Nucleus accumbens (tissue), 56 donors: ENCODE measurements at regions not wholly inside any gene's neighbourhood (a gene's known extent, or its start where the extent isn't known, plus 50 kb on each side); places are given as distances from the start of the nearest gene placed in this dataset.
"Not testable (repeated sequence)": the region's sequence is repeated elsewhere in the genome, so short reads cannot be mapped to it uniquely, and the experiment has no call there.

ENCODE experiments used
- DNase-seq, 56 donors: peaks; one replicate each; lab custom pipeline; 2025; lab: John Stamatoyannopoulos, UW

DNA sequence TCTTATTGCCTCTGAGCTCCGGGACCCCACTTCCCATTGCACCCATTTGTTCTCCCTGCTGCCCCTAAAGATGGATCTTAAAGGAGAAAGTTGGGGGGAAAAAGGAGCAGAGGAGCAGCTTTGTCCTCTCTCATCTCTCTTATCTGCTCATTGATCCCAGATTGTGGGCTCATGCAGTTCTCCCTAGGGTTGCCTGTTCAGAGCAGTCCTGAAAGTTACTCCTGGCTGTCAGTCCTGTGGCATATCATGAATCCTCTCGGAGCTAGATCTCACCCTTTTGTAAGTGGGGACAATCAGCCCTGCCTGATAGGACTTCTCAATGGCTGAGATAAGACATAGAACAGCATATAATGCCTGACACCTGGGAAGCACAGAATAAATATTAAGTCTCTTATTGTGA, 440.3 kb downstream of the IRS2 start:
- no peak for DNase-seq

DNA sequence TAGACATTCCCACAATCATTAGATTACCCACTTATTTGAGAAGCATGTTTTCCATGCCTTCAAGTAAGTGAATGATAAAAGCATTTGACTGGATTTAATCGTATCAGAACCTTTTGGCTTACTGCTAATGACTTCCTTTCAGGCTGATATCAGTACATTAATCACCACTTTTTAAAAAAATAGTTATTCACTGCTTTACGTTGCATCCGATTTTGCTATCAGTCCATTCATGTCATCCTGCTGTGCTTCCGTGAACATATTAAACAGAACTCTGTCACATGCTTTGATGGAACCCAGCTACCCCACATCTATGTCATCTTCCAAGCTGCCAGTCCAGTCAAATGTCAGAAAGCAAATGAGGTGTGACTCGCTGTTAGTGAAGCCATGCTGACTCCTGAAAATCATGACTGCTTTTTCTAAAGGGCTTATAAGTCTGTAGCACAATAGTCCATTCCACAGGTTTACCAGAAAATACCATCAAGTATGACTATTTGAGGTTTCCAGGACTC, 440.9 kb downstream of the IRS2 start:
- DNase-seq, result no peak

DNA sequence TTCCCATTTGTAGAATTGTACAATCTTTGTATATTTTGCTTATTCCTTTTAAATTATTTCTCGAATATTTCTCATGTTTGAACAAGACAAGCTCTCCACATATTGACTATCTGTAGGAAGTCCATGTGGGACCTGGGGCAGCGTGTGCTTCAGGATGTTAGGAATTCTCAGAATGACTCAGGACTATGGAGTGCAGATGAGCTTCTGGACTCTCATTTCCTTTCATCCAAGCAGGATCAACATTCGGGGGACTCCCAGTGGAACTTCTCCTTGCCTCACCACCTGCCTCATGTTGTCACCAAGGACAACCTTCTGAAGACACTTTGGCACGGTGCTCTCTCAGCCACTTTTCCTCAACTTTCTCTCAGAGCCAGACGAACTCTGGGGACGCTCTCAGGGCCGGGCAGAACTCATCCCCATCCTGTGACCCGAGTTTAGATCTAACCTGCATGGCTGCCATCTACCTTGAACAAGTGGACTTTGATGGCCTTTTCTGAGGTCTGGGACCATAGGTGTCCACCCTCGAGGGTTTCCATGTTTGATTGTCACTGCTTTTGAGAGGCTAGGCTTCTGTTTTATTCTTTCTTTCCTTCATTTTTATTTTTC, 441.7 kb downstream of the IRS2 start:
- no peak for DNase-seq

DNA sequence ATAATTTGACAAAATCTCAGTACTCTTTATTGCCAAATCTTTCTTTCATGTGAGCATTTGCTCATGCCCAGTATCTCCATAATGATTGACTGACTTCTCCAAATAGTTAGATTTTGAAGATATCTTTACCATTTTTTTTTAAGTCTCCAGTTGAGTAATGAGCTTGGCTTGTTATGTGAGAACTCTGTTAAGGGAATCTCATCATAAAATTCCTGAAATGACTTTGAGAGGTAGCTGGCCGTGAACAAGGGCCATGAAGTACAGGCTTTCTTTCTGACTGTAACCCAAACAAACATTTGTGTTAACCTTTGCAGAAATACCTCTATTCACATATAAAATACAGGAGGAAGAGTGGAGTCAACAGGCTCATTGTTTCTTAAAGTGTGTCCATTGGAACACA, 449.7 kb downstream of the IRS2 start:
- no peak for DNase-seq

DNA sequence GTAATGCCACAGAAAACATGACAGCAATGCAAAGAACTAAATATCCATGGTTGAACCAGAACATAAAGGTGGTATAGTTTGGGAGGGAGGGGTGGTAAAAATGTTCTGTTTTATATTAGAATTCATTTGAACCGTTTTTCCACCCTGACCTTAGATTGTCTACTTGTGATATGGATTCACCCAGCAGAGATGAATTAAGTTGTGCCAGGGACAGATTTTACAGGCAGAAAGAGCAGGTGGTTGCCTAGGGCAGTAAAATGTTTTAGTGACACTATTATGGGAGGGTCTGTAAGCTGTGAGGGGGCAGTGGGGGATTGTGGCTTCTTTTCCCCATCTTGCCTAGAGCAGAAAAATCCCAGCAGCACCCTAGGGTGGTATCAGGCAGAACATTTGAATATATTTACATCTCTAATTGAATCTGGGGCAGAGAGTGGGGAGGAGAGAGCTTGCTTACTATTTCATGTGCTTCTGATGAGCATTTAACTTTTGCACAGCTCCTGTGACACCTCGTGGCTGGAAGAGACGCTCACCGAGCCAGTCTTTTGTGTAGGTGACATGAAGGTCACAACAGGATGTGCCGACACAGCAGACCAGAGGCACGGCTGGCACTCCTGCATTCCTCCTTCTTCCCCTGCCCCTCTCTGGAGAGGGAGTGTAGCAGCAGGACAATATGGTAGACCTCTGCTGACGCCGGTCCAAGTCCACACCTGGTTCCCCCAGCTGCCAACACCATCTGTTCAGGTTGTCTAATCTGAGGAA, 452.3 kb downstream of the IRS2 start:
- peak in 1 of 56 donors; percentile 7 for DNase-seq

DNA sequence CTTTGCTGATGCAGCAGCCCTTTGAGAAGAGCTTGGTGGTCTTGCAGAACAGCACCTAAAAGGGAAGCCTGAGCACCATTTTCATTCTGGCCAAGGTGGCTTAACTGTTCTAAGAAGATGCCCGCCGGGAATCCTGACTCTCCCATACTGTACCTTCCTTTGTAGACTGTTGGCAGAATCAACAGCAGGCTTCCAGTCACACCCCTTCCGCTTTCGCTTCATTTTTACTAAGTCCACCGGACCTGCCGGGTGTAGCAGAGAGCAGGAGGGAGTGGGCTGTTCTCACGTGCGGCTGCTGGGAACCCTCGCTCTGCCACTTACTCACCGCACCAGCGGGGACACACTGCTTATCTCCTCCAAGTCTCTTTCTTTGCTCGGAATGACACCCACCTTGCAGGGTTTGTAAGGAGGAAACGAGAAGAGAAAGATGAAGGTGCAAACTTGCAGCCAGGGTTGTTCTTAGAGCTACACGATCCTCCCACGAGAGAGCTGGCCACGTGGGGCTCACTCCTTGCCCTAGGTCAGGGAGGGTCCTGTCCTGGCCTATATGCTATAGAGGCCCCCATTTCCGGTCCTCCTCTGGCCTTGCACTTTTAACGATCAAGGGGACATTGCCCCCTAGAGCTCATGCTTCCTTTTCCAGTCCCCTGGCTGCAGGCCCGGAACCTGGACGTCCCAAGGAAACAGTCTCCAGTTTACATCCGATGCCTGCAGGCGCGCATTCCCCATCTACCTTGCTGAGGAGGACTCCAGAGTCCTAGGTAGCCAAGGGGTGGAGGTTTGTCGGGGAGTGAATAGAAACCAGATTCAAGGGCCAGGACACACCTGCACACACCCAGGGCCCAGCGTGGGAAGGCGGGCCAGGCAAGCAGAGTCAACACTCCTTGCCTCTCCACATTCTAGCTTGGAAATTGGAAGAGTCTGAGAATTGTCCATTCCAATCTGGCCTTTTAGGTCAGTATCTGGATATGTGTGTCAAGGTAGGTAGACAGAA, 453.6 kb downstream of the IRS2 start:
- DNase-seq, result no peak

DNA sequence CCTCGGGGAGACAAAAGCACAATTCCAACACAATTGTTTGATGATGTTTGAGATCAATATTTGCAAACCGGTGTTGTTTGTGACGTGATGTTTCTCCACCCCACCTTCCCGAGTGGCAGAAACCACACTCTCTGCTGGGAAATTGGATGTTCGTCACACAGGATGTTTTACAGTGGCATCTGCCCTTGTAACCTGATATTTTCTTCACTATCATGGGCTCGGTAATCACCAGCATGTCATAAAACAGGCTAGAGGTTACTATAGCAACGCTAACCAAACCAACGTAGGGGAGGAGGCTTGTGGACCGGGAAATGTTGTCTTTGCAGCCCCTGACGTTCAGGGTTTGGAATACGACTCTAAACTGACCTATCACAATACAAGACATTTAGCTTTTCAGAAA, 454.5 kb downstream of the IRS2 start:
- no peak for DNase-seq

DNA sequence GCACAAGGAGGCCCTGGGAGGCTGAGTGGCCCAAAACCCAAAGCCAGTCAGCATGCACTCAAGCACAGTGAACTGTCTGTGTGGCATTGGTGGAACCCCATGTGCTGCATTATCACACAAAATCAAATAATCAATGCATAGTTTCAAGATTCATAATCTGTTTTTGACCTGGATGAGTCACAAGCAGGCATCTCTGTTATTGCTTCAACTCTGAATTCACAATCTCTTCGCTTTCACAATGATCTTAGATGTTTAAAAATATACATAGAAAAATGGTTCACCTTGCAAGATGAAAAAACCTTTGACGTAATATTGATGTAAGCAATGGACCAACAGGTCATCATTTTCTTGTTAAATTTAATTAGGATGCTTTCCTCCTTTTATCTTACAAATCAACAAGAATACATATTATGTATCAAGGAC, 455.4 kb downstream of the IRS2 start:
- DNase-seq, result no peak

DNA sequence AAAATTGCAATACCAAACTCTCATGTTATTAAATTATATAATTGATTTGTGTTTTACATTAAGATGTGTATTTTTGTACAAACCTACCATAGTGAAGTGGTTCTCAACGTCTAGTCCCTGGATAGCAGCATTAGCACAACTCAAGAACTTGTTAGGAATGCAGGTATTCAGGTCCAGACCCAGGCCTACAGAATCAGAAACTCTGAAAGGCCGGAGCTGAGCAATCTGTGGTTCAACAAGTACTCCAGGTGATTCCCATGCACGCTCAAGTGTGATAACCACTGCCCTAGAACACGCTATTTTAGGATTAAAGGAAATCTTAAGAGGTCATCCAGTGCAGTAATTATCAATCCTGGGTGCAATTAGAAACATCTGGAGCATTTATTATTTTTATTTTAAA, 456.3 kb downstream of the IRS2 start:
- no peak for DNase-seq

DNA sequence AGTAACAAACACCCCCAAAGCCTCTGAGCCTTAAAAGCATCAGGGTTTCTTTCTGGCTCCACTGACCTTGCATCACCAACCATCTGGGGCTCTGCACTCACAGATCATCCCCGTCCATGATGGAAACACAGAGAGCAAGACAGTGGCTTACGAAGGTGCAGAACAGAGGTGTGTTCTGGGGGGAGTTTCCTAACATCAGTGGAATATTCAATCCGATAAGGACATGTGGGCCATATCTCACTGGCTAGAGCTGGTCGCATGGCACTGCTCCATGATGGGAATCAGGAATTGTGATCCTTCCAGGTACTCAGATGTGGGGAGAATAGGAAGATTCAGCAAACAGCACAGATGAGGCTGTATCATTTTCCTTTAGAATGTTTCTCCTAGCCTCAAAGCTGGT, 457.2 kb downstream of the IRS2 start:
- no peak for DNase-seq

DNA sequence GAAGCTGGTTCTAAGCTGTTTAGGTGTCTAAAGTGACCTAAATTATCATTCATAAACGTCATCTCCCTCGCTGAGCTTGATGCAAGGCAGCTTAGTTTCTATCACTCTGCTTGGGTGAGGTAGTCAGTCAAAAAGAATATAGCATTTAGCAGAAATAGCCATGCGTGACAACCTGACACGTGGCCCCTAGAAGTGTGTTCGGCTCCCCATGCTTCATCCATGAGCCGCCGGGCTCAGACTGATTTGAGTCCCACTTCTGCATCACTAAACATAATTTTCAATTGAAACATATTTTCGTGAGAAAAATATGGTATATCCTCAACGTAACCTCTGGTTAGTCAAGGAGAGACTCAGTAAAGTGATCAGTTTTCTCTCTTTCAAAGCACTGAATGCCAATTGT, 459.8 kb downstream of the IRS2 start:
- no peak for DNase-seq

DNA sequence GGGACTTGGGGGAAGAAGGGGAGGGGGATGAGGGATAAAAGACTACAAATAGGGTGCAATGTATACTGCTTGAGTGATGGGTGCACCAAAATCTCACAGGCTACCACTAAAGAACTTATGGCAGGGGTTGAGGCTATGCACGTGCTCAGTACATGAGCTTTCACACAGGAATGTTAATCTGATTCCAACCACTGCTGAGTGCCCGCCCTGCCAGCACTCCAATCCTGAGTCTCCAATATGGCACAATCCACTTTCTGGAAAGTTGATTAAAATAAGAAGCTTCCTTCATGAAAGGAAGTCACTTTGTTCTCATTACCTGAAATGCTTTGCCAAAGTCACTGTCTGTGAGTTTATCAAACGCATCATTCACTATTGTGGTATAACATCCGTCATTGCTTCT, 463.0 kb downstream of the IRS2 start:
- no peak for DNase-seq

DNA sequence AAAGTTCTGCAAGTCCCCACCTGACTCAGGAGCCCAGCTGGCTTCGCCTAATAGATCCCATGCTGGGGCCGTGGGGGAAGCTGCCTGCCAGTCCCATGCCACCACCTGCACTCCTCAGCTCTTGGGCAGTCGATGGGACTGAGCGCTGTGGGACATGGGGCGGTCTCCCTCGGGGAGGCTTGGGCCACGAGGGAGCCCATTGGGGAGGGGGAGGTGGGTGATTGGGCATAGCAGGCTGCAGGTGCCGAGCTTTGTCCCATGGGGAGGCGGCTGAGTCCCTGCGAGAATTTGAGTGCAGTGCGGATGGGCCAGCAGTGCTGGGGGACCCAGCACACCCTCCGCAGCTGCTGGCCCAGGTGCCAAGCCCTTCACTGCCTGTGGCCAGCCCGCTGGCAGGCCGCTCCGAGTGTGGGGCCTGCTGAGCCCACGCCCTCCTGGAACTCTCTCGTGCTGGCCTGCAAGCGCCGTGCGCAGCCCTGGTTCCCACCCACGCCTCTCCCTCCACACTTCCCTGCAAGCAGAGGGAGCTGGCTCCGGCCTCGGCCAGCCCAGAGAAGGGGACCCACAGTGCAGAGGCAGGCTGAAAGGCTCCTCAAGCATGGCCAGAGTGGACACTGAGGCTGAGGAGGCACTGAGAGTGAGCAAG, 467.3 kb downstream of the IRS2 start:
- no peak for DNase-seq

DNA sequence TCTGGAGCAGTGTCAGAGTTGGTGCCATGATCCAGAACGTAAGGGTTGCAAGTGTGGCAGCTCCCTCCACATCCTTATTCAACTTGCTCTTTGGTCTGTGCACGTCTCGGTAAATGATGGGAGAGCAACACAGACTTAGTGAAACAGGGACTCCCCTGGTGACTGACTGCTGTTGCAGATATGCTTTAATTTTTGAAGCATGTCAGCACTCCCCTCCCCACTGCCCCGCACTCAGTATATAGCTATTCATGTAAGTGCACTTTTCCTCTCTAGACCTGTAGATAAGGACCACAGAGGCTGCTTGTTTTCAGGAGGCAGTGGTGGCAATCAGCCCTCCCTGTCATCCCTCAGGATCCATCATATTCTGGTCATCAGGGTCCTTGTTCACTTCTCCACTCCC, 470.9 kb downstream of the IRS2 start:
- no peak for DNase-seq

DNA sequence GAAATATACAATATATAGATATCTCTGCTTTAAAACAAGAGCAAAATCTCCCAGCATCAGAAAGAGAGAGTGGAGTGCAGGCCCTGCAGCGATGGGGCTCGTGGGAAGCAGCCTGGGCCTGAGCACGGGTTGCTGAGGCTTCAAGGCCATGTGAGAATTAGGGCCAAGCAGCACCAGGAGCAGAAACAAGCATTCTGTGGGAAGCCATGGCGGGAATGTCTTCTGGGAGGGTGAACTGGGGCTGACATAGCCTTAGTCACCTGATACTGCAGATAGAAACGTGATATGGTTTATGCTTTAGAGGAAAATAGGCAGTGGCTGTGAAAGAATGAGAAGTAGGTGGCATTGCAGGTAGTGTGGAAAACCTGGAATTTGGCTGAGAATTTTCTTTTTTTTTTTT, 472.3 kb downstream of the IRS2 start:
- DNase-seq, result no peak

DNA sequence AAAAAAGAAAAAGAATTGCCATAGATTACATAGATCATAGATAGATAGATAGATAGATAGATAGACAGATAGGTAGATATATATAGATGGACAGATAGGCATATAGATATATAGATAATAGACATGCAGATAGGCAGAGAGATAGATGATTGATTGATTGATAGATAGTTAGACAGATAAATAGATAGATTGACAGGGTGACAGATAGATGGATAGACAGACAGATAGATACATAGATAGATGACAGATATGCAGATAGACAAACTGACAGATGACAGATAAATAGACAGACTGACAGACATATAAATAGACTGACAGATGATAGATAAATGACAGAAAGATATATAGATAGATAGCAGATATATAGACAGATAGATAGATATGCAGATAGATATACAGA, 474.0 kb downstream of the IRS2 start:
- no peak for DNase-seq

DNA sequence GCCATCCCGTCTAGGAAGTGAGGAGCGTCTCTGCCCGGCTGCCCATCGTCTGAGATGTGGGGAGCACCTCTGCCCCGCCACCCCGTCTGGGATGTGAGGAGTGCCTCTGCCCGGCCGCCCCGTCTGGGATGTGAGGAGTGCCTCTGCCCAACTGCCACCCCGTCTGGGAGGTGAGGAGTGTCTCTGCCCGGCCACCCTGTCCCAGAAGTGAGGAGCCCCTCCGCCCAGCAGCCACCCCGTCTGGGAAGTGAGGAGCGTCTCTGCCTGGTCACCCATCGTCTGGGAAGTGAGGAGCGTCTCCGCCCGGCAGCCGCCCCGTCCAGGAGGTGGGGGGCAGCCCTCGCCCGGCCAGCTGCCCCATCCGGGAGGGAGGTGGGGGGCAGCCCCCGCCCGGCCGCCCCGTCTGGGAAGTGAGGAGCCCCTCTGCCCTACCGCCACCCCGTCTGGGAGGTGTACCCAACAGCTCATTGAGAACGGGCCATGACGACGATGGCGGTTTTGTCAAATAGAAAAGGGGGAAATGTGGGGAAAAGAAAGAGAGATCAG, 474.9 kb downstream of the IRS2 start:
- not testable (repeated sequence) for DNase-seq

DNA sequence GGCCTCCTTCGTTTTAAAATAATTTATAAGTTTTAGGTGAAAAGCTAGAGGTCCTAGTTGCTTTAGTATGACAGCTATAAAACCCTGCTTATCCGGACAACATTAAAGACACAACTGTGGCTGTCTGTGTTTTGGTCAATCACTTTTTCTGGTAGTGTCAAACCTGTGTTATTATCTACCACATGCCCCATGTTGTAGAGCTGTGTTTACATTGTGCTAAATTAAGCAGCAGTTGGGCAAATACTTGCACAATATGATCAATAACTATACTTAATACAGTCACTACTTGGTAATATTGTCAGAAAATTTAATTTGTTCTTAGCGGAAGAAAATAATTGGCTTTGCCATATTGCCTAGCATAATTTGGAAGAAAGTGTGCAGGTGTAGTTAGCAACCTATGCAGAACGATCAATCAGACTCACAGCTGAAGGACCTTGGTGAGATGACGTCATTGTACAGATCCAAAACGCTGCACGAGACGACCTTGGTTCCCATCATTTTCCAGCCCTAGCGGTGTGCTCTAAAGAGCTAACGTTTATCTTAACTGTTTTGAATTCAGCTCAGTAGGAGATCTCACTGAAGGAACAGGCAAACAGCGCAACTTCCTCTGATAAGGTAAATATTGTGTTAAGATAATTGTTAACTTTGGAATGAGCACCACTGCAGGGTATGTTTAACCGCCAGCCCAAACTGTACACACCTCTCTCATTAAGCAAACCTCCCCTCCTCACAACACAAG, 476.6 kb downstream of the IRS2 start:
- DNase-seq, result no peak

DNA sequence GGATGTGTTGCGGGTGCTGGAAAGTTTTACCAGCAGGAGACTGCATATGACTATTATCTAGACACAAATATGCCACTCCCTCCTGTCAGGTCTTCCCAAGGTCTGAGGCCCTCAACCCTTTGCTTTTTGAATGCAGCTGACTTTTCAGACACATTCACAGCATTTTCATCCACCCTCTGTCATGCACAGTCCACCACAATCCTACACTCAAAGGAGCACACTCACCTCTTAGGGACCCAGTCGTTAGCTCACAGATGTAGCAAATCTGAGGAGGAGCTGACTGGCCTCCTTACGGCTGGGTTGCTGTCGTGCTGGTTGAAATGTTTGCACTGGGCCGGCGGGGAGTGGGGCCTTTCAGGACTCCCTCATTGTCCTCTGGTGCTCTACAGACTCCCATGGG, 479.4 kb downstream of the IRS2 start:
- no peak for DNase-seq

DNA sequence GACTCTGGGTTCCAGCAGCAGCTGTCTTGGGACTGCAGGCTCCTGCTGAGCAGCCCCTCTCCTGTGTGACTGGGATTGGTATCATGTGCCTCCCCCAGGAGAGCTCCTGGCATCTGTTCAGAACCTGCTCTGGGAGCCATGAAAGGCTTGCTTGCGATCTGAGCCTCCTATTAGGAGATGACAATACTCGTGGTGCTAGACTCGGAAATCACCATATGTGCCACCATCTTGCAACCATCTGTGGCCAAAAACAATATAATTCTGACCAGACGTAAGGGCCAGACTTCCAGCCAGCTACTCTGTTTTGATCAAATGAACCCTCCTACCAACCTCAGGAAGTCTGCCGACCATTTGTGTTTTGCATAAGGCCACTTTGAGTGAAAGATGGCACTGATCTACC, 484.7 kb downstream of the IRS2 start:
- no peak for DNase-seq
